GM10248 (cell line): ENCODE measurements at regions not wholly inside any gene's neighbourhood (a gene's known extent, or its start where the extent isn't known, plus 50 kb on each side); places are given as distances from the start of the nearest gene placed in this dataset.

Experiments used
- CTCF ChIA-PET: fragments of 300-600 bp; sonication (Branson Sonifier 250); formaldehyde crosslinking; extraction: SDS; loops from one replicate; lab custom pipeline; 2021; ENCODE audit warnings: antibody characterized with exemption; lab: Yijun Ruan, JAX
- POLR2A ChIA-PET: fragments of 350-650 bp; sonication (Branson Sonifier 250); formaldehyde crosslinking; extraction: SDS; loops from one replicate; lab custom pipeline; 2020; ENCODE audit warnings: antibody characterized with exemption; lab: Yijun Ruan, JAX
- DNase-seq: peaks from one replicate; pipeline ENCODE4 v3.0.0; 2012; ENCODE audit errors: extremely low spot score
- TF ChIP-seq, protein P1 (sequence below): IDR thresholded peaks from 2 replicates; pipeline ENCODE4 v1.5.1; 2012; ENCODE audit warnings: mild to moderate bottlenecking, low read depth; ENCODE audit errors: extremely low read depth, missing control alignments, control extremely low read depth

DNA sequence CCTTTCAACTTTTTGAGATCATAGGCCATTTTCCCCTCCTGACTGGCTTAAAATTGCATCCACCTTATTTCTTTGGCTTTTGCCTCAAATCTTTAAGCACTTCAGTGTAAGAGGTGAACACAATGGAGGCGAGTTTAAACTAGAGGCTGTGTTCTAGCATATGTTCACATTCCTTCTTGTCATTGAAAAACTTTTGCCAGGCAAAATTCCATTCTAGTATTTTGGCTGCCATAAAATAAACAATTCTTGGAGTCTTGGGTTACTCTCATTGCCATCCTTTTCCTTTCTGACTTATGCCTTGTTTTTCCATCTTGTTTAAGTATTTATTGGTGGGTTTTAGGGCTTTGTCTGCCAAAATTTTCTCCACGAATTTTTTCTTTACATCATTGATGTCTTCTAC lies 137.3 kb upstream of the ANXA10 start:
- CTCF ChIA-PET: no interaction called here
- TF ChIP-seq, protein P1, sequence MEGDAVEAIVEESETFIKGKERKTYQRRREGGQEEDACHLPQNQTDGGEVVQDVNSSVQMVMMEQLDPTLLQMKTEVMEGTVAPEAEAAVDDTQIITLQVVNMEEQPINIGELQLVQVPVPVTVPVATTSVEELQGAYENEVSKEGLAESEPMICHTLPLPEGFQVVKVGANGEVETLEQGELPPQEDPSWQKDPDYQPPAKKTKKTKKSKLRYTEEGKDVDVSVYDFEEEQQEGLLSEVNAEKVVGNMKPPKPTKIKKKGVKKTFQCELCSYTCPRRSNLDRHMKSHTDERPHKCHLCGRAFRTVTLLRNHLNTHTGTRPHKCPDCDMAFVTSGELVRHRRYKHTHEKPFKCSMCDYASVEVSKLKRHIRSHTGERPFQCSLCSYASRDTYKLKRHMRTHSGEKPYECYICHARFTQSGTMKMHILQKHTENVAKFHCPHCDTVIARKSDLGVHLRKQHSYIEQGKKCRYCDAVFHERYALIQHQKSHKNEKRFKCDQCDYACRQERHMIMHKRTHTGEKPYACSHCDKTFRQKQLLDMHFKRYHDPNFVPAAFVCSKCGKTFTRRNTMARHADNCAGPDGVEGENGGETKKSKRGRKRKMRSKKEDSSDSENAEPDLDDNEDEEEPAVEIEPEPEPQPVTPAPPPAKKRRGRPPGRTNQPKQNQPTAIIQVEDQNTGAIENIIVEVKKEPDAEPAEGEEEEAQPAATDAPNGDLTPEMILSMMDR: no peak
- no peak for DNase-seq
- POLR2A ChIA-PET: no interaction called here

DNA sequence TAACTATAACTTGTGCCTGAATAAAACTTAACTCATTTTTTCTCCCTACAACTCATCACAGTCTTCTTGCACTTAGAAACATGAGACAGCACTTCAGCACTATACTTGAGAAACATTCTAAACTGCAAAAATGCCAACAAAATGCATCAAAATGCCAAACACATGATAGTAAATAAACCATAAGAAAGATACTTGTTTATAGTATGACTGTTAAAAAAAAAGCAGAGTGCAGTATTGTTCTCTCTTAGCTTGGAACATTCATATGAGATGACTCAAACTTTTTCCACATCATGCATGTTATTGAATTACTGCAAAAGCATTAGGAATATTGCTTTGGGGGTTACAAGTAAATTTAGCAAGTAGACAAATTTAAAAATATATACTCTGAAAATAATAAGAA lies 135.7 kb upstream of the ANXA10 start:
- POLR2A ChIA-PET: no interaction called here
- no peak for DNase-seq
- CTCF ChIA-PET: interaction anchor here (1.2 to 1.4 kb wide), 2 partner anchors 11 to 15 kb away, joined by 3 read pairs; no protein-coding TSS in a partner anchor
- TF ChIP-seq, protein P1: no peak

DNA sequence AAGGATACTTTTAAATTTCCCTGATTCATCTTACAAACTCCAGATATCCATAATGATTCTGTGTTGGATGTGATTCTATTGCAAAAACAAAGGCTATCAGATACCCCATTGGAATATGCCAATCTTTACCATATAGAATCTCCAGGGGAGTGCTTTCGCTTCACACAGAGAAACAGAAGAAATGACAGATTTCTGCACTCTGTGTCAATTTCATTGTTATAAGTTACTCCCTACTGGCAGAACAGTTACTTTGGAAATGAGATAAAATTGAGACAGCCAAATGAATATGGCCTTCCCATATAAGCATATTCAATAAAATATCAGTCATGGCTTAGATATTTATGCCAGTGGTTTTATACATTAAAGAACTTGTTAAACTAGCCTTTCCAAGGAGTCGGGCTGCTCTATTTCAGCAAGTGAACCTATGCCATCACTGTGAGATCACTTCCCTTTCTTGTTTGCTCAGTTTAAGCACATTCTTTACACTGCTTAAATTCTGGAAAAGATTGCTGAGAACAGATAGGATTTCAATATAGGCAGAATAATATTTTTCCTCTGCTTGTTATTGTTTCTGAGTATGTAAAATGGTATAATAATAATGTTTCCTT lies 127.5 kb upstream of the ANXA10 start:
- TF ChIP-seq, protein P1: no peak
- CTCF ChIA-PET: no interaction called here
- POLR2A ChIA-PET: no interaction called here
- no peak for DNase-seq

DNA sequence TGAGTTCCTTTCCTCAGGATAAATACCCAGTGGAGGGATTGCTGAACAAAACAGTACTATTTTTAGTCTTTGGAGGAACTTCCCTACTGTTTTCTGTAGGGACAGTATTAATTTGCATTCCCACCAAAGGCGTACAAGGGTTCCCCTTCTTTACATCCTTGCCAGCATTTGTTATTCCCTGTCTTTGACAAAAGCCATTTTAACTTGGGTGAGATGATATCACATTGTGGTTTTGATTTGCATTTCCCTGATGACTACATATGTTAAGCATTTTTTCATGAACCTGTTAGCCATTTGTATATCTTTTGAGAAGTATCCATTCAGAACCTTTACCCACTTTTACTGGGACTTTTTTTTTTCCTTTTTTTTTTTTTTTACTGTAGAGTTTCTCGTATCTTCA lies 126.2 kb upstream of the ANXA10 start:
- TF ChIP-seq, protein P1: no peak
- ChIA-PET POLR2A (no interaction called here), CTCF (no interaction called here)
- DNase-seq: no peak

DNA sequence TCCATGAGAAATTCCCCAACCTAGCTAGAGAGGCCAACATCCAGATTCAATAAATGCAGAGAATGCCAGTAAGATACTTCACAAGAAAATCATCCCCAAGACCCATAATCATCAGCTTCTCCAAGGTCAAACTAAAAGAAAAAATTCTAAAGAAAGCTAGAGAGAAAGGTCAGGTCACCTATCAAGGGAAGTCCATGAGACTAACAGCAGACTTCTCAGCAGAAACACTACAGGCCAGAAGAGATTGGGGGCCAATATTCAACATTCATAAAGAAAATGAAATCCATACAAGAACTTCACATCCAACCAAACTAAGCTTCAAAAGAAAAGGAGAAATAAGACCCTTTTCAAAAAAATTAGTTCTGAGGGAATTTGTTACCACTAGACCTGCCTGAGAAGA lies 118.8 kb upstream of the ANXA10 start:
- no peak for DNase-seq
- TF ChIP-seq, protein P1: no peak
- ChIA-PET CTCF (no interaction called here), POLR2A (no interaction called here)

DNA sequence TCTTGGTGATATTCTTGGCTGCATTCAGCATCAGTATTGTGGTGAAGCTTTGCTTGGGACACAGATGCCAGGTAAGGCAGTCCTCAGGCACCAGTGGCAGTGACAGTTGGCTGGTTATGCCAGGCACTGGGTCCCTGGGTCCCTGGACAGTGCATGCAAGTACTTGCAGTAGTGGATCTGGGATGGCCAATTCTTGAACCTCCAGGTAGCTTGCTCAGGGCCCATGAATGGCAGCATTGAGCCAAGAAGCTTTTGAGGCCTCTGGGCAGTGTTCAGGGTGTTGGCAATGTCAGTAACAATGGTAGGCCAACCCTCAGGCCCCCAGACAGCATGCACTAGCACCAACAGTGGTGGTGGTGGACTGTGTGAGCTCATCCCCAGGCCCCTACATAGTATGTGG lies 106.8 kb upstream of the ANXA10 start:
- ChIA-PET POLR2A (no interaction called here), CTCF (interaction anchor here (1.1 kb wide), 1 partner anchor 631 kb away, joined by 3 read pairs; no protein-coding TSS in a partner anchor)
- TF ChIP-seq, protein P1: no peak
- DNase-seq: no peak
